ENCODE measurements at regions not wholly inside any gene's neighbourhood (a gene's known extent, or its start where the extent isn't known, plus 50 kb on each side); places are given as distances from the start of the nearest gene placed in this dataset.

GRCh38 chr12:25768151-25768550 is 190.3 kb upstream of the RASSF8 start (continued):
- TF ChIP-seq ZBTB33 (IDR thresholded peaks at IDR 0.05), result no peak
- no peak for TF ChIP-seq REST (IDR thresholded peaks at IDR 0.05)

GRCh38 chr12:25769082-25769945 is 189.2 kb upstream of the RASSF8 start:
- 72% methylated on average over 6 of the region's 6 CpGs for WGBS
- no peak for TF ChIP-seq FOXA2 (IDR thresholded peaks at IDR 0.05)
- no peak for TF ChIP-seq TAF1 (conservative IDR thresholded peaks at IDR 0.05)
- no peak for TF ChIP-seq EGR1 (IDR thresholded peaks at IDR 0.05; ENCODE audit: low read depth in 2 of 2)
- TF ChIP-seq ZBTB33 (IDR thresholded peaks at IDR 0.05), result no peak
- no peak for TF ChIP-seq RAD21 (IDR thresholded peaks at IDR 0.05)
- no peak for TF ChIP-seq HNF4A (conservative IDR thresholded peaks at IDR 0.05)
- TF ChIP-seq REST (IDR thresholded peaks at IDR 0.05), result no peak
- TF ChIP-seq CTCF (IDR thresholded peaks at IDR 0.05; ENCODE audit: low read depth, low read length, missing input control), result no peak
- TF ChIP-seq NR2F2 (IDR thresholded peaks at IDR 0.05), result no peak
- no peak for TF ChIP-seq SP1 (IDR thresholded peaks at IDR 0.05)
- no peak for TF ChIP-seq MAX (IDR thresholded peaks at IDR 0.05)
- TF ChIP-seq ATF3 (IDR thresholded peaks at IDR 0.05), result no peak
- no peak for TF ChIP-seq JUND (IDR thresholded peaks at IDR 0.05)
- TF ChIP-seq HNF4G (IDR thresholded peaks at IDR 0.05), result no peak
- no peak overlapping the region for H3K9ac ChIP-seq (ENCODE audit: low read depth in 1 of 2, low read length in 2 of 2)
- H3K9me3 ChIP-seq (ENCODE audit: control insufficient read depth in 4 of 4, low read length in 3 of 4), result no peaks in the 10 kb centered on the region
- no peak overlapping the region for H3K27ac ChIP-seq (ENCODE audit: low read depth in 1 of 2, low read length in 2 of 2)
- no peaks in the 10 kb centered on the region for H3K36me3 ChIP-seq (ENCODE audit: control insufficient read depth in 4 of 4, insufficient read depth in 3 of 4, low read depth in 1 of 4, low read length in 3 of 4)
- no peak overlapping the region for H3K4me3 ChIP-seq (ENCODE audit: low read depth in 1 of 3, low read length in 3 of 3)
- H3K4me1 ChIP-seq (ENCODE audit: control insufficient read depth in 4 of 4, insufficient read depth in 4 of 4, low read length in 3 of 4), result no peaks in the 10 kb centered on the region
- no peak for DNase-seq (ENCODE audit: low spot score)
- H3K27me3 ChIP-seq (ENCODE audit: control insufficient read depth in 4 of 4, insufficient read depth in 4 of 4, low read length in 3 of 4), result no peaks in the 10 kb centered on the region

Measured in liver (tissue), 8 donors.